ENCODE measurements at regions not wholly inside any gene's neighbourhood (a gene's known extent, or its start where the extent isn't known, plus 50 kb on each side); places are given as distances from the start of the nearest gene placed in this dataset.

DNA sequence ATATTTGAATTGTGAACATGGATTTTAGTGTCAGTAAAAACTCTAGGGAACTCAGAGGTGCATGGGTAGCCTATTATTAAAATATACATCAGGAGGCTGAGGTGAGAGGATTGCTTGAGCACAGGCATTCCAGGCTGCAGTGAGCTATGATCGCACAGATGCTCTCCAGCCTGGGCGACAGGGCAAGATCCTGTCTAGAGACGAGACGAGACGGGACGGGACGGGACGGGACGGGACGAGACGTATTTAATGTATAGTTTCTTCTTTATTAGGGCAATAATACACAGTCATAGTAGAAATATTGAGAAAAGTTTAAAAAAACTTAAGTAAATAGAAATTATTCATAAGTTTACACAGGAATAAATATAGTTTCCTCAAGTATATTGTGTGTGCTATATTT lies 89.3 kb downstream of the DIPK2A start:
- DNase-seq, result no peak
- ChIA-PET POLR2A (no interaction called here), CTCF (no interaction called here)
- intact Hi-C loops (cut with micrococcal nuclease), result no loop called here
- Mint-ChIP-seq H3K9me3 (no peaks in the 10 kb centered on the region), H3K27ac (no peak overlapping the region), H3K36me3 (ENCODE audit: low read depth) (no peaks in the 10 kb centered on the region), H3K4me3 (no peak overlapping the region), H3K4me1 (no peaks in the 10 kb centered on the region), H3K27me3 (peaks cover 2% of the 10 kb centered on the region)
- no peak for ATAC-seq (ENCODE audit: low read depth)
- TF ChIP-seq, protein P1, sequence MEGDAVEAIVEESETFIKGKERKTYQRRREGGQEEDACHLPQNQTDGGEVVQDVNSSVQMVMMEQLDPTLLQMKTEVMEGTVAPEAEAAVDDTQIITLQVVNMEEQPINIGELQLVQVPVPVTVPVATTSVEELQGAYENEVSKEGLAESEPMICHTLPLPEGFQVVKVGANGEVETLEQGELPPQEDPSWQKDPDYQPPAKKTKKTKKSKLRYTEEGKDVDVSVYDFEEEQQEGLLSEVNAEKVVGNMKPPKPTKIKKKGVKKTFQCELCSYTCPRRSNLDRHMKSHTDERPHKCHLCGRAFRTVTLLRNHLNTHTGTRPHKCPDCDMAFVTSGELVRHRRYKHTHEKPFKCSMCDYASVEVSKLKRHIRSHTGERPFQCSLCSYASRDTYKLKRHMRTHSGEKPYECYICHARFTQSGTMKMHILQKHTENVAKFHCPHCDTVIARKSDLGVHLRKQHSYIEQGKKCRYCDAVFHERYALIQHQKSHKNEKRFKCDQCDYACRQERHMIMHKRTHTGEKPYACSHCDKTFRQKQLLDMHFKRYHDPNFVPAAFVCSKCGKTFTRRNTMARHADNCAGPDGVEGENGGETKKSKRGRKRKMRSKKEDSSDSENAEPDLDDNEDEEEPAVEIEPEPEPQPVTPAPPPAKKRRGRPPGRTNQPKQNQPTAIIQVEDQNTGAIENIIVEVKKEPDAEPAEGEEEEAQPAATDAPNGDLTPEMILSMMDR (IDR thresholded peaks at IDR 0.05), result no peak

DNA sequence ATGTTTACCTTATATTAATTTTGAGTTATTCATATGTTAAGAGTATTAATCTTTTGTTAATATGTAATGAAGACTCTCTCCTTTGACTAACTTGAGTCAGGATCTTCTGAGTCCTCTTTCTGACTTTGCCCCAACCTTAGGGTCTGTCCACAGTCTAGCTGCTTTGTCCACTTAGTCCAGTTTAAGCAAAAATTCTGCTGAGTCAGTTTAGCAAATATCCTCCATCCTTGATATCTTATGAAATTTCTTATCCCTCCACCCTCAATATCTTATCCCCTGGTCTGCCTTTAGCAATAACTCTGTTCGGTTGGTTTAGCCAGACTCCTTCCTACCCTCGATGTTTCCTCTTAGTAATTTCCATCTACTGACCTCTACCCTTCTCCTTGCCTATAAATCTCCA lies 91.7 kb downstream of the DIPK2A start:
- intact Hi-C loops (cut with micrococcal nuclease), result no loop called here
- Mint-ChIP-seq H3K4me1 (no peaks in the 10 kb centered on the region), H3K27me3 (peaks cover 13% of the 10 kb centered on the region), H3K27ac (no peak overlapping the region), H3K9me3 (no peaks in the 10 kb centered on the region), H3K4me3 (no peak overlapping the region), H3K36me3 (ENCODE audit: low read depth) (no peaks in the 10 kb centered on the region)
- CTCF ChIA-PET, result no interaction called here
- ATAC-seq (ENCODE audit: low read depth), result no peak
- DNase-seq, result no peak
- POLR2A ChIA-PET, result no interaction called here
- TF ChIP-seq, protein P1 (IDR thresholded peaks at IDR 0.05), result no peak

DNA sequence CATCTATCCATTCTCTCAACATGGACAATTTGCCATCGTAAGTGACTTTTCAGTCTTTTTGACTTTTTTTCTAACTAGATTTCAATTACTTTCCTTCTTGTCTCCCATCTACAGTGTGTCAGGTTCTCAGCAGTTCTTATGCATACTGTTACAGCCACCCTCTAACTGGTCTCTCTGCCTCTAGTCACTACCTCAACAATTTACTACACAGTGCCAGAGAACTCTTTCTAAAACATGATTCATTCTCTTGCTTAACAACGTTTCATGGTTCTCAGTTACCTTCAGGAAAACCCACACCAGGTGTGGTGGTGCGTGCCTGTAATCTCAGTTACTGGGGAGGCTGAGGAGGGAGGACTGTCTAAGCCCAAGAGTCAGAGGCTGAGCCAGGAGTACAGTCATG lies 95.4 kb downstream of the DIPK2A start:
- no peak overlapping the region for H3K4me3 Mint-ChIP-seq
- TF ChIP-seq, protein P1 (IDR thresholded peaks at IDR 0.05), result no peak
- DNase-seq (no peak), ATAC-seq (ENCODE audit: low read depth) (no peak)
- intact Hi-C loops (cut with micrococcal nuclease), result no loop called here
- H3K9me3 Mint-ChIP-seq, result peaks cover 16% of the 10 kb centered on the region
- no peak overlapping the region for H3K27ac Mint-ChIP-seq
- CTCF ChIA-PET, result no interaction called here
- POLR2A ChIA-PET, result no interaction called here
- no peaks in the 10 kb centered on the region for H3K4me1 Mint-ChIP-seq
- peaks cover 3% of the 10 kb centered on the region for H3K36me3 Mint-ChIP-seq (ENCODE audit: low read depth)
- peaks cover 13% of the 10 kb centered on the region for H3K27me3 Mint-ChIP-seq

DNA sequence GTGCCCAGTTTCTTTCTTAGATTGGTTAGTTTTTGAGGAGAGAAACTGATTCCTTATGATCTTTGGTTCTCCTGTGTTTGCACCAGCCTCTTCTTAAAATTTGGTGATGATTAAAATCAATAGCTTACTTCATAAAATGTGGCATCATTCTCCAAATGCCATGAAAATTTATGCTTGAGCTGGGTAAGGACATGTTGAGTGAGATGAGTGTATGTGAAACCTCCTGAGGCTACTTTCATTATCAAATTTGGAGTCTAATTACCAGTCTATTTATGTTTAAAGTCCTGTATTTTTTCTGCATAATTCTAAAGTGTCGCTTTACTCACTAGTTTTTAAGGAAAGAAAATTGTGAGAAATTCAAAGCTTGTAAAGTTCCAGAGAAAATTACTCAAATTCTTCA lies 102.1 kb downstream of the DIPK2A start:
- Mint-ChIP-seq H3K4me1 (no peaks in the 10 kb centered on the region), H3K27ac (no peak overlapping the region), H3K9me3 (peaks cover 28% of the 10 kb centered on the region), H3K4me3 (no peak overlapping the region), H3K36me3 (ENCODE audit: low read depth) (peaks cover 3% of the 10 kb centered on the region), H3K27me3 (peaks cover 8% of the 10 kb centered on the region)
- ChIA-PET POLR2A (no interaction called here), CTCF (no interaction called here)
- ATAC-seq (ENCODE audit: low read depth) (no peak), DNase-seq (no peak)
- TF ChIP-seq, protein P1 (IDR thresholded peaks at IDR 0.05), result no peak
- intact Hi-C loops (cut with micrococcal nuclease), result no loop called here

DNA sequence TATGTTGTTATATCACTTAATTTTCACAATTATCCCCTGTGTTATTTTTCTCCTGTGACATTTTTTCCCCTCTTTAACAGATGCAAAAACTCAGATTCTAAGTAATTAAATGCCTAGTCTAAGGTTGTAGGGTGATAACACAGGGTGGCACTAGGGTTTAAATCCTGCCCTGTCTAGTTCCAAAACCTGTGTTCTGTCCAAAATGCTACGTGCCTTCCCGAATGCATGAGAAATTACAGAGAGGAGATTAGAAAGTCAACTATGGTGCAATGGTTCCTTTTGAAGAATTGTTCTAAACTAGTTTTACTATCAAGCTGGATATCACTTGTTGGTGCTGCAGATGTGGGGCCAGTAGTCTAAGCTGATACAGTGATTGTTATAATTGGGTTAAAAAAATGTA lies 108.0 kb downstream of the DIPK2A start:
- no peak overlapping the region for H3K4me3 Mint-ChIP-seq
- intact Hi-C loops (cut with micrococcal nuclease), result no loop called here
- DNase-seq (no peak), ATAC-seq (ENCODE audit: low read depth) (no peak)
- TF ChIP-seq, protein P1 (IDR thresholded peaks at IDR 0.05), result no peak
- H3K27me3 Mint-ChIP-seq, result peaks cover 16% of the 10 kb centered on the region
- H3K9me3 Mint-ChIP-seq, result no peaks in the 10 kb centered on the region
- H3K4me1 Mint-ChIP-seq, result no peaks in the 10 kb centered on the region
- ChIA-PET CTCF (no interaction called here), POLR2A (no interaction called here)
- no peaks in the 10 kb centered on the region for H3K36me3 Mint-ChIP-seq (ENCODE audit: low read depth)
- H3K27ac Mint-ChIP-seq, result no peak overlapping the region

Data from activated B cell treated with CpG ODN at 0.5 μM for 24 hours (primary cell).